ENCODE measurements at regions not wholly inside any gene's neighbourhood (a gene's known extent, or its start where the extent isn't known, plus 50 kb on each side); places are given as distances from the start of the nearest gene placed in this dataset.
"Not testable (repeated sequence)": the region's sequence is repeated elsewhere in the genome, so short reads cannot be mapped to it uniquely, and the experiment has no call there.

GRCh38 chr9:30506749-30507148 lies 1877.7 kb upstream of the ACO1 start:
- FAIRE-seq: no peak

- FAIRE-seq: no peak
Observed at GRCh38 chr9:30507166-30507565, 1877.3 kb upstream of the ACO1 start.

- FAIRE-seq: no peak
Observed at GRCh38 chr9:30511666-30512065, 1872.8 kb upstream of the ACO1 start.

- FAIRE-seq: no peak
Observed at GRCh38 chr9:30519166-30519565, 1865.3 kb upstream of the ACO1 start.

- FAIRE-seq: no peak
Observed at GRCh38 chr9:30519756-30520155, 1864.7 kb upstream of the ACO1 start.

GRCh38 chr9:30522061-30522460 lies 1862.4 kb upstream of the ACO1 start:
- no peak for FAIRE-seq

- FAIRE-seq: no peak
Observed at GRCh38 chr9:30522486-30522885, 1862.0 kb upstream of the ACO1 start.

GRCh38 chr9:30524311-30524710 lies 1860.1 kb upstream of the ACO1 start:
- no peak for FAIRE-seq

GRCh38 chr9:30534455-30534854 lies 1850.0 kb upstream of the ACO1 start:
- FAIRE-seq: no peak

GRCh38 chr9:30534896-30535295 lies 1849.5 kb upstream of the ACO1 start:
- FAIRE-seq: no peak

GRCh38 chr9:30536494-30536893 lies 1847.9 kb upstream of the ACO1 start:
- FAIRE-seq: no peak

- not testable (repeated sequence) for FAIRE-seq
Observed at GRCh38 chr9:30539696-30540095, 1844.7 kb upstream of the ACO1 start.

- no peak for FAIRE-seq
Observed at GRCh38 chr9:30574355-30575151, 1809.9 kb upstream of the ACO1 start.

GRCh38 chr9:30575218-30575617 lies 1809.2 kb upstream of the ACO1 start:
- FAIRE-seq: no peak

- FAIRE-seq: no peak
Observed at GRCh38 chr9:30575691-30576090, 1808.8 kb upstream of the ACO1 start.

GRCh38 chr9:30579810-30580209 lies 1804.6 kb upstream of the ACO1 start:
- FAIRE-seq: no peak

GRCh38 chr9:30582240-30582639 lies 1802.2 kb upstream of the ACO1 start:
- no peak for FAIRE-seq

GRCh38 chr9:30584559-30584958 lies 1799.9 kb upstream of the ACO1 start:
- FAIRE-seq: no peak

GRCh38 chr9:30591461-30591860 lies 1793.0 kb upstream of the ACO1 start:
- no peak for FAIRE-seq

GRCh38 chr9:30597608-30598007 lies 1786.8 kb upstream of the ACO1 start:
- no peak for FAIRE-seq

- FAIRE-seq: no peak
Observed at GRCh38 chr9:30605936-30606335, 1778.5 kb upstream of the ACO1 start.

- FAIRE-seq: no peak
Observed at GRCh38 chr9:30609713-30610112, 1774.7 kb upstream of the ACO1 start.

GRCh38 chr9:30616782-30617181 lies 1767.7 kb upstream of the ACO1 start:
- FAIRE-seq: not testable (repeated sequence)

- FAIRE-seq: no peak
Observed at GRCh38 chr9:30622561-30622960, 1761.9 kb upstream of the ACO1 start.

- peak; percentile 13 for FAIRE-seq
Observed at GRCh38 chr9:30628915-30629567, 1755.4 kb upstream of the ACO1 start.

Data from islet of Langerhans (tissue), 1 donor.